SK-N-SH treated with all-trans-retinoic acid at 6 μM for 48 hours (cell line): ENCODE measurements at regions not wholly inside any gene's neighbourhood (a gene's known extent, or its start where the extent isn't known, plus 50 kb on each side); places are given as distances from the start of the nearest gene placed in this dataset.

Source experiments
- ARNTL ChIP-seq: fragments of 450-650 bp; formaldehyde crosslinking; IDR thresholded peaks from 2 replicates; pipeline ENCODE4 v1.5.0; 2020; ENCODE audit warnings: low read depth, mild to moderate bottlenecking, moderate library complexity, borderline replicate concordance
- OSR1 ChIP-seq: fragments of 250-450 bp; sonication (Bioruptor Pico); IDR thresholded peaks from 2 replicates; pipeline ENCODE4 v1.8.0; 2022; ENCODE audit warnings: moderate library complexity, mild to moderate bottlenecking, inconsistent platforms
- RARB ChIP-seq: fragments of 250-450 bp; sonication (Bioruptor Pico); IDR thresholded peaks from 2 replicates; pipeline ENCODE4 v1.8.0; 2021; ENCODE audit warnings: mild to moderate bottlenecking, moderate library complexity
- TOX ChIP-seq: fragments of 250-450 bp; sonication (Bioruptor Pico); IDR thresholded peaks from 2 replicates; pipeline ENCODE4 v1.8.0; 2021; ENCODE audit warnings: mild to moderate bottlenecking, moderate library complexity, borderline replicate concordance
- ZFP3 ChIP-seq: fragments of 250-450 bp; sonication (Bioruptor Pico); IDR thresholded peaks from 2 replicates; pipeline ENCODE4 v1.5.0; 2020; ENCODE audit warnings: mild to moderate bottlenecking, moderate library complexity
- ZFP30 ChIP-seq: fragments of 450-650 bp; formaldehyde crosslinking; IDR thresholded peaks from 2 replicates; pipeline ENCODE4 v1.5.0; 2022; ENCODE audit warnings: mild to moderate bottlenecking, moderate library complexity
- TF ChIP-seq, protein P1 (sequence below): fragments of 250-450 bp; sonication (Bioruptor Pico); IDR thresholded peaks from 2 replicates; pipeline ENCODE4 v1.5.1; 2020; ENCODE audit warnings: low read depth, mild to moderate bottlenecking, moderate library complexity
- TF ChIP-seq, protein P2 (sequence below): fragments of 250-450 bp; sonication (Bioruptor Pico); IDR thresholded peaks from 2 replicates; pipeline ENCODE4 v1.8.0; 2021; ENCODE audit warnings: low read depth, mild to moderate bottlenecking, moderate library complexity, borderline replicate concordance
- TF ChIP-seq, protein P3 (sequence below): fragments of 250-450 bp; sonication (Bioruptor Pico); IDR thresholded peaks from 2 replicates; pipeline ENCODE4 v1.8.0; 2020; ENCODE audit warnings: mild to moderate bottlenecking, moderate library complexity, borderline replicate concordance

DNA sequence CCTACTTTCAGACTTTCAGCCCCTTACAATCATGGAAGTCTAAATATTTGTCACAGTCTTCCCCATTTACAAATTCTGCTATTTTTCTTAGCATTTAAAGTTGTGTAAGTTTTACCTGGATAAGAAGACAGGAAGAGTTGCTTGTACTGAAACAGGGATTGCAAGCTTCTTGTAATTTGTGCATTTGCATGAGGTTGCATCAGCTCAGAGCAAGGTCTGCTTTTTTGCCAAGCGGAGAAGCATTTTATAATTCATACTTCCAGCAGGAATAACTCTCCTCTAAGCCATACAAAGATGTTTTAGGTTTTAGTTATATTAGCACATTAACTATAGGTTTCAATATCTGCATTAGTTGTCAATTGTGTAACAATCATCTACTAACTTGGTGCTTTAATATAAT is 922.0 kb upstream of the PABPC4L start:
- TF ChIP-seq ZFP3 (CRISPR knock-in tag) (no peak), ARNTL (CRISPR knock-in tag) (no peak), RARB (CRISPR knock-in tag) (no peak), TOX (no peak), ZFP30 (CRISPR knock-in tag) (no peak), OSR1 (no peak)
- TF ChIP-seq, protein P1, sequence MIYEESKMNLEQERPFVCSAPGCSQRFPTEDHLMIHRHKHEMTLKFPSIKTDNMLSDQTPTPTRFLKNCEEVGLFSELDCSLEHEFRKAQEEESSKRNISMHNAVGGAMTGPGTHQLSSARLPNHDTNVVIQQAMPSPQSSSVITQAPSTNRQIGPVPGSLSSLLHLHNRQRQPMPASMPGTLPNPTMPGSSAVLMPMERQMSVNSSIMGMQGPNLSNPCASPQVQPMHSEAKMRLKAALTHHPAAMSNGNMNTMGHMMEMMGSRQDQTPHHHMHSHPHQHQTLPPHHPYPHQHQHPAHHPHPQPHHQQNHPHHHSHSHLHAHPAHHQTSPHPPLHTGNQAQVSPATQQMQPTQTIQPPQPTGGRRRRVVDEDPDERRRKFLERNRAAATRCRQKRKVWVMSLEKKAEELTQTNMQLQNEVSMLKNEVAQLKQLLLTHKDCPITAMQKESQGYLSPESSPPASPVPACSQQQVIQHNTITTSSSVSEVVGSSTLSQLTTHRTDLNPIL (CRISPR knock-in tag), result no peak
- TF ChIP-seq, protein P2, sequence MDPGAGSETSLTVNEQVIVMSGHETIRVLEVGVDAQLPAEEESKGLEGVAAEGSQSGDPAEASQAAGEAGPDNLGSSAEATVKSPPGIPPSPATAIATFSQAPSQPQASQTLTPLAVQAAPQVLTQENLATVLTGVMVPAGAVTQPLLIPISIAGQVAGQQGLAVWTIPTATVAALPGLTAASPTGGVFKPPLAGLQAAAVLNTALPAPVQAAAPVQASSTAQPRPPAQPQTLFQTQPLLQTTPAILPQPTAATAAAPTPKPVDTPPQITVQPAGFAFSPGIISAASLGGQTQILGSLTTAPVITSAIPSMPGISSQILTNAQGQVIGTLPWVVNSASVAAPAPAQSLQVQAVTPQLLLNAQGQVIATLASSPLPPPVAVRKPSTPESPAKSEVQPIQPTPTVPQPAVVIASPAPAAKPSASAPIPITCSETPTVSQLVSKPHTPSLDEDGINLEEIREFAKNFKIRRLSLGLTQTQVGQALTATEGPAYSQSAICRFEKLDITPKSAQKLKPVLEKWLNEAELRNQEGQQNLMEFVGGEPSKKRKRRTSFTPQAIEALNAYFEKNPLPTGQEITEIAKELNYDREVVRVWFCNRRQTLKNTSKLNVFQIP, result no peak
- TF ChIP-seq, protein P3, sequence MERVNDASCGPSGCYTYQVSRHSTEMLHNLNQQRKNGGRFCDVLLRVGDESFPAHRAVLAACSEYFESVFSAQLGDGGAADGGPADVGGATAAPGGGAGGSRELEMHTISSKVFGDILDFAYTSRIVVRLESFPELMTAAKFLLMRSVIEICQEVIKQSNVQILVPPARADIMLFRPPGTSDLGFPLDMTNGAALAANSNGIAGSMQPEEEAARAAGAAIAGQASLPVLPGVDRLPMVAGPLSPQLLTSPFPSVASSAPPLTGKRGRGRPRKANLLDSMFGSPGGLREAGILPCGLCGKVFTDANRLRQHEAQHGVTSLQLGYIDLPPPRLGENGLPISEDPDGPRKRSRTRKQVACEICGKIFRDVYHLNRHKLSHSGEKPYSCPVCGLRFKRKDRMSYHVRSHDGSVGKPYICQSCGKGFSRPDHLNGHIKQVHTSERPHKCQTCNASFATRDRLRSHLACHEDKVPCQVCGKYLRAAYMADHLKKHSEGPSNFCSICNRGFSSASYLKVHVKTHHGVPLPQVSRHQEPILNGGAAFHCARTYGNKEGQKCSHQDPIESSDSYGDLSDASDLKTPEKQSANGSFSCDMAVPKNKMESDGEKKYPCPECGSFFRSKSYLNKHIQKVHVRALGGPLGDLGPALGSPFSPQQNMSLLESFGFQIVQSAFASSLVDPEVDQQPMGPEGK, result no peak
